ENCODE measurements at regions not wholly inside any gene's neighbourhood (a gene's known extent, or its start where the extent isn't known, plus 50 kb on each side); places are given as distances from the start of the nearest gene placed in this dataset.
"Not testable (repeated sequence)": the region's sequence is repeated elsewhere in the genome, so short reads cannot be mapped to it uniquely, and the experiment has no call there.

GRCh38 chr7:68715907-68716306 is 882.4 kb upstream of the AUTS2 start:
- Mint-ChIP-seq H3K27ac (no peak overlapping the region), H3K4me1 (ENCODE audit: low read depth in 2 of 2) (no peaks in the 10 kb centered on the region), H3K9me3 (peaks cover 12% of the 10 kb centered on the region), H3K36me3 (no peaks in the 10 kb centered on the region), H3K27me3 (no peaks in the 10 kb centered on the region), H3K4me3 (no peak overlapping the region)
- DNase-seq (ENCODE audit: low spot score) (no peak), ATAC-seq (no peak)

DNA sequence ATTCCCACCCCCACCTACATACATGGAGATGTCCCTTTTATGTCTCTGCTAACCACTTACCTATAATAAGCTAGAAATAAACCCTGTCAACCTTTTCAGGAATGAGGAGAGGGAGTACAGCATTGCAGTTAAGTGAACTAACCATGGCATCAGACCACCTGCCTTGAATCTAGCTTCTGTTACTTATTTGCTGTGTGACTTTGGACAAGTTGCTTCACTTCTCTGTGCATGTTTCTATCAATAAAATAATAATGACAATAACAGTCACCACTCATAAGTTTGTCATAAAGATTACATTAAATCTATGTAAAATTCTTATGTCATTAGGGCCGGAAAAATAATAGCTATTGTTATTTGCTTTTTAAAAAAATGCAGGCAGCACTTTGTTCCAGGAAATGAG is 881.1 kb upstream of the AUTS2 start:
- no peak overlapping the region for H3K4me3 Mint-ChIP-seq
- no peak for DNase-seq (ENCODE audit: low spot score)
- H3K4me1 Mint-ChIP-seq (ENCODE audit: low read depth in 2 of 2), result no peaks in the 10 kb centered on the region
- H3K9me3 Mint-ChIP-seq, result peaks cover 9% of the 10 kb centered on the region
- H3K36me3 Mint-ChIP-seq, result no peaks in the 10 kb centered on the region
- no peak for ATAC-seq
- H3K27me3 Mint-ChIP-seq, result no peaks in the 10 kb centered on the region
- H3K27ac Mint-ChIP-seq, result no peak overlapping the region

- no peaks in the 10 kb centered on the region for H3K36me3 Mint-ChIP-seq
- H3K4me1 Mint-ChIP-seq (ENCODE audit: low read depth in 2 of 2), result no peaks in the 10 kb centered on the region
- no peak for ATAC-seq
- no peak for DNase-seq (ENCODE audit: low spot score)
- H3K4me3 Mint-ChIP-seq, result no peak overlapping the region
- H3K9me3 Mint-ChIP-seq, result peaks cover 8% of the 10 kb centered on the region
- H3K27ac Mint-ChIP-seq, result no peak overlapping the region
- H3K27me3 Mint-ChIP-seq, result no peaks in the 10 kb centered on the region
Observed at GRCh38 chr7:68718097-68718551, 880.2 kb upstream of the AUTS2 start.

- DNase-seq (ENCODE audit: low spot score) (no peak), ATAC-seq (no peak)
- H3K27ac Mint-ChIP-seq, result no peak overlapping the region
- no peak overlapping the region for H3K4me3 Mint-ChIP-seq
- H3K4me1 Mint-ChIP-seq (ENCODE audit: low read depth in 2 of 2), result no peaks in the 10 kb centered on the region
- H3K9me3 Mint-ChIP-seq, result peaks cover 6% of the 10 kb centered on the region
- H3K27me3 Mint-ChIP-seq, result no peaks in the 10 kb centered on the region
- H3K36me3 Mint-ChIP-seq, result no peaks in the 10 kb centered on the region
Observed at GRCh38 chr7:68720697-68721096, 877.6 kb upstream of the AUTS2 start.

DNA sequence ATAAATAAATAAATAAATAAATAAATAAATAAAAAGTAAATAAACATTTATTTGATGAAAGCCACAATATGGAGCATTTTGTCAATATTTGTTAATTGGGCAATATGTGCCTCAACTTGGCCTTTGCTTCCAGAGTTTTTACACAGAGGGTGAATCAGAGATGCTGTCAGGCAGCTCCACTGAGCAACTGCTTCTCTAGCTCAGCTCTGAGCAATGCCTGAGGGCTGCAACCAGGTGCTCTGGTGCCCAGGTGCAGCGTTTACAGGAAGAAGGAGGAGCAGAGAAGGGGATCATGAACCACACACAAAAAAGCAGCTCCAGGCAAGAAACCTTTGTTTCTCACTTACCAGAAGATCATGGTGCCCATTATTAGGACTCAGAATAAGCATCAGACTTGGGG is 876.2 kb upstream of the AUTS2 start:
- Mint-ChIP-seq H3K27me3 (no peaks in the 10 kb centered on the region), H3K9me3 (peaks cover 3% of the 10 kb centered on the region), H3K27ac (no peak overlapping the region), H3K4me3 (no peak overlapping the region), H3K36me3 (no peaks in the 10 kb centered on the region), H3K4me1 (ENCODE audit: low read depth in 2 of 2) (no peaks in the 10 kb centered on the region)
- no peak for ATAC-seq
- no peak for DNase-seq (ENCODE audit: low spot score)

GRCh38 chr7:68724965-68725364 is 873.3 kb upstream of the AUTS2 start:
- DNase-seq (ENCODE audit: low spot score) (no peak), ATAC-seq (no peak)
- Mint-ChIP-seq H3K4me1 (ENCODE audit: low read depth in 2 of 2) (no peaks in the 10 kb centered on the region), H3K36me3 (no peaks in the 10 kb centered on the region), H3K4me3 (no peak overlapping the region), H3K27me3 (no peaks in the 10 kb centered on the region), H3K9me3 (peaks cover 3% of the 10 kb centered on the region), H3K27ac (no peak overlapping the region)

DNA sequence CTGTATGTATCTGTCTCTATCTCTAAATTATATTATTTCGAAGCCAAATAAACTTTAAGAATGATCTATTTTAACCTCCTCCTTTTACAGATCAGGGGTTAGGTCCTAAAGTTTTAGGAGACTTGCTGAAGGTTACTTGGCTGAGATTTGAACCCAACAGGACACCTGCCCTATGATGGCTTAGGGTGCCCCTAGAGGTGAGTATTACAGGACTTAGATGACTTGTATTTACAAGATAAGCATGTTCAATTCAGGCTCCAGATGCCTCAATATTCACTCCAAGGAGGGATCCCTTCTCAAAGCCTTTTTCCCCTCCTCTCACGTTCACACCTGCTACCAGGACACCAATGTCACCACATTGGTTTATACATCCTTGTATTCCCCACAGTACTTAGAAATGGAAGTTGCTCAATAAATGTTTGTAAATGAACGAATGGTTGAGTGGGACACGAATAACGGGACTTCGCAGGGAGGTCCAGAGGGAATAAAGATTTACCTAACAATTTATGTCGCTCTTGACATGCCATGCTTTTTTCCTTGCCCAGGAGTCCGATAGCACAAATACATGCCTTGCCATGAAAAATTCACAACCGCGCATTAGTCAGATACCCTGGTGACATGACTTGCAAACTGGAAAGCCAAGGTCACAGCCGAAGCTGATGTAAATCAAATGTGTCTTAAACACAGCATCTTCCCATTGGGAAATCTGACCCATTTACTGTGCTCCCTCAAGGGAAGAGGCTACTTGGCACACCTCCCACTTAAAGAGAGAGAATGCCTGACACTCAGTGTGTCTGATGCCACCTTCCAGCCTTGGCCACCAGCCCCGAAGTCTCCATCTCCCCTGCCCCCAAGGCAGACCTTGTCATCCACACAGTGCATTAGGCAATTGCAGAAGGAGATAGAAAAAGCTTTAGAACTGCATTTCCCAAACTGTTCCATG is 872.2 kb upstream of the AUTS2 start:
- no peaks in the 10 kb centered on the region for H3K4me1 Mint-ChIP-seq (ENCODE audit: low read depth in 2 of 2)
- H3K27me3 Mint-ChIP-seq, result no peaks in the 10 kb centered on the region
- no peak overlapping the region for H3K27ac Mint-ChIP-seq
- H3K36me3 Mint-ChIP-seq, result no peaks in the 10 kb centered on the region
- peaks cover 3% of the 10 kb centered on the region for H3K9me3 Mint-ChIP-seq
- ATAC-seq (no peak), DNase-seq (ENCODE audit: low spot score) (no peak)
- H3K4me3 Mint-ChIP-seq, result no peak overlapping the region

- not testable (repeated sequence) for ATAC-seq
Observed at GRCh38 chr7:68728720-68729119, 869.6 kb upstream of the AUTS2 start.

DNA sequence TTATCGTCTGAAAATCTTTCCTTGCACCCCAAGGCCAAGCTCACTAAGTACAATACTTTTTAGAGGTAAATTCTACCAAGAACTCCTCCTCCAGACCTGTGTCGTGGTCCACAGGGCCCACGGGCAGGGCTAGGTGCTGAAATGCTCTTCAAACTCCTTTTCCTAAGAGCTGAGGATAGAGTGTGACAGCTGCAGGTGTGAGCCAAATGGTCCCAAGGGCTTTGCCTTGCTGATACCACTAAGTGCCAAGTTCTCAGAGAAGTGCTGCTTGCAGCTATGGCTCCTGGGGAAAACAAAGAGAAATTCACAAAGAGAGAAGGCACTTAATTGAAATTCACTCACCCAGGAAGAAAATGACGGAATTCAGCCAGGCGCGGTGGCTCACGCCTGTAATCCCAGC is 868.9 kb upstream of the AUTS2 start:
- Mint-ChIP-seq H3K27me3 (no peaks in the 10 kb centered on the region), H3K36me3 (no peaks in the 10 kb centered on the region), H3K9me3 (peaks cover 3% of the 10 kb centered on the region), H3K4me3 (no peak overlapping the region), H3K4me1 (ENCODE audit: low read depth in 2 of 2) (no peaks in the 10 kb centered on the region), H3K27ac (no peak overlapping the region)
- no peak for DNase-seq (ENCODE audit: low spot score)
- ATAC-seq, result no peak

More at GRCh38 chr7:68728720-68729119, 869.6 kb upstream of the AUTS2 start:
- not testable (repeated sequence) for H3K4me3 Mint-ChIP-seq; H3K9me3 Mint-ChIP-seq; H3K27me3 Mint-ChIP-seq; DNase-seq (ENCODE audit: low spot score); H3K4me1 Mint-ChIP-seq (ENCODE audit: low read depth in 2 of 2); H3K27ac Mint-ChIP-seq; H3K36me3 Mint-ChIP-seq

DNA sequence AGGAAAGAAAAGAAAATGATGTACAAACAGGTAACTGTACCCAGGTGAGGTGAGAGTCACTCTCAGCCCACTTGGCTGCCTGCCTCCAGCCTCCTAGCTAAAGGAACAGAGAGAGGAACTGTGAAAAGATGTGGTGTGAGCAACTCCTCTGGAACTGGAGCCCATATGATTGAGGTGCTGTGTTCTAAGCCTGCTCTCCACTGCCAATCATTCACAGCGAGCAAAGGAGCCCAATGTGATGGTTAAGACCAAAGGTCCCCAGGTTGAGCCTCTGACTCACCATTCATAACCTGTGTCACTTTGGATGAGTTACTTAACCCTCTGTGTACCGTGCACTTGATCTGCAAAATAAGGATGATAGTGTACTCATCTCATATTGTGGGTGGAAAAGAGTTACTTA is 868.1 kb upstream of the AUTS2 start:
- ATAC-seq (no peak), DNase-seq (ENCODE audit: low spot score) (no peak)
- peaks cover 3% of the 10 kb centered on the region for H3K9me3 Mint-ChIP-seq
- no peaks in the 10 kb centered on the region for H3K27me3 Mint-ChIP-seq
- H3K4me3 Mint-ChIP-seq, result no peak overlapping the region
- H3K27ac Mint-ChIP-seq, result no peak overlapping the region
- H3K4me1 Mint-ChIP-seq (ENCODE audit: low read depth in 2 of 2), result no peaks in the 10 kb centered on the region
- H3K36me3 Mint-ChIP-seq, result no peaks in the 10 kb centered on the region

DNA sequence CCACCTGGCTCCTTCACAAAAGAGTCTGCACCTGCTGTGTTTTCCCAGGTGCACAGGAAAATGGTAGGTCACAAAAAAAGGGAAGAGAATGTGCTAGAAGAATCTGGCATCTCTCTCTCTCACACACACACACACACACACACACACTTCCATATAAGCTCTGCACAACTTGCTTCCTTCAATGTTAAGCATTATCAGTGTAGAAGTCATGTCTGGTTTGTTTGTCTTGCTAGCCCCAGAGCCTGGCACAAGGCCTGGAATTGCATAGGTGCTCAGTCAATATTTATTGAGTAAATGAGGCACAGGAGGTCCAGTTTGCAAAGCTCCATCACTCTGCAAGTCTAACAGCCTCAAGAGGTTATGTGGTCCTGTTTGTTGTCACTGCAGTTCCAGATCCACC is 867.3 kb upstream of the AUTS2 start:
- no peak for DNase-seq (ENCODE audit: low spot score)
- H3K27ac Mint-ChIP-seq, result no peak overlapping the region
- no peak for ATAC-seq
- H3K27me3 Mint-ChIP-seq, result no peaks in the 10 kb centered on the region
- H3K4me3 Mint-ChIP-seq, result no peak overlapping the region
- H3K4me1 Mint-ChIP-seq (ENCODE audit: low read depth in 2 of 2), result no peaks in the 10 kb centered on the region
- no peaks in the 10 kb centered on the region for H3K36me3 Mint-ChIP-seq
- peaks cover 3% of the 10 kb centered on the region for H3K9me3 Mint-ChIP-seq

DNA sequence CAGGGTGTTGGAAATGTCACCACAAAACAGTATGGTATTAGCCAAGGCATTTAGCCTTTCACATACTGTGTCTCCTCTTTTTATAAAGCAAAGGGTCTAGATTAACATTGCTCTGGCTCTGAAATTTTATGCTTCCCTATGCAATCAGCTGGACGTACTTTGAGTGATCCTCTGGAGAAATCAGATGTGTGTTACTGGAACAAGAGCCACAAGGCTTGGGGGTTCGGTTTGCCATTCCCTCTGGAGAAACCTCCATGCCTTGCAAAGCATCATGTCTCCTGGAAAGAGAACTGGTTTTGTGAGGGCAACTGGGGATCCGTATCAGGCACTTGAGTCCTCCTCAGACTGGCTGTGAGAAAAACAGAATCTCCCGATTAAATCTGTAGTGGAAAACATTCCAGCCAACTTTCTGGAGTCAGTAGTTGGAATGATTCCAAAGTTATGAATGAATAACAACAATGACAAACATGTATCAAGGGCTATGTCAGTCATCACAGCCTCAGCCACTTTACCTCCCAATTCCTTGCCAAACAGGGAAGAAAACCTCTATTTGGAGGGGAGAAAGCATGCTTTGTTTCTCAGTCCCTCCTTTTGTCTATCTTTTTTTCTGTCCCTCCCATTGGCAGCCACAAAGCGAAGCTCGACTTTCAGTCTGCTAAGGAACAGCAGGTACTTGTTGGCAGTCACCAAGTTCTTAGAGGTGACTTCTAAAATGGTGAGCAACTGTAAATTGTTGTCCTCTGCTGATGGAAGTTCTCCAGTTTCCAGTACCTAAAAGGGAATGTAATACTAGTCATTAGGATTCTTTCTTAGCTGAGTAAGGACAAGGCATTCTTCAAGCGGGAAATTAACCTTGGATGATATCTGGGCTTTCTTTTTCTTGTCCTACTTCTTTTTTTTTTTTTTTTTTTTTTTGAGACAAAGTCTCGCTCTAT is 864.8 kb upstream of the AUTS2 start:
- Mint-ChIP-seq H3K4me3 (no peak overlapping the region), H3K27me3 (no peaks in the 10 kb centered on the region), H3K4me1 (ENCODE audit: low read depth in 2 of 2) (no peaks in the 10 kb centered on the region), H3K36me3 (no peaks in the 10 kb centered on the region), H3K9me3 (peaks cover 10% of the 10 kb centered on the region), H3K27ac (no peak overlapping the region)
- DNase-seq (ENCODE audit: low spot score) (no peak), ATAC-seq (no peak)

GRCh38 chr7:68734431-68734830 is 863.8 kb upstream of the AUTS2 start:
- DNase-seq (ENCODE audit: low spot score) (no peak), ATAC-seq (no peak)
- no peaks in the 10 kb centered on the region for H3K36me3 Mint-ChIP-seq
- H3K9me3 Mint-ChIP-seq, result peaks cover 10% of the 10 kb centered on the region
- no peak overlapping the region for H3K27ac Mint-ChIP-seq
- no peaks in the 10 kb centered on the region for H3K27me3 Mint-ChIP-seq
- H3K4me3 Mint-ChIP-seq, result no peak overlapping the region
- no peaks in the 10 kb centered on the region for H3K4me1 Mint-ChIP-seq (ENCODE audit: low read depth in 2 of 2)

- Mint-ChIP-seq H3K27me3 (no peaks in the 10 kb centered on the region), H3K4me1 (ENCODE audit: low read depth in 2 of 2) (no peaks in the 10 kb centered on the region), H3K9me3 (peaks cover 13% of the 10 kb centered on the region), H3K4me3 (no peak overlapping the region), H3K27ac (no peak overlapping the region), H3K36me3 (no peaks in the 10 kb centered on the region)
- DNase-seq (ENCODE audit: low spot score) (no peak), ATAC-seq (no peak)
Observed at GRCh38 chr7:68739306-68739705, 859.0 kb upstream of the AUTS2 start.
